Upper lobe of right lung (tissue), 1 donor: ENCODE measurements at regions not wholly inside any gene's neighbourhood (a gene's known extent, or its start where the extent isn't known, plus 50 kb on each side); places are given as distances from the start of the nearest gene placed in this dataset.

ENCODE experiments used
- ATAC-seq: fragments of 200-7000 bp; cut with Tn5 transposase; one replicate; pipeline ENCODE4 v1.9.1; 2020; ENCODE audit warnings: mild to moderate bottlenecking, moderate library complexity
- DNase-seq: peaks from one replicate; pipeline ENCODE4 v3.0.0-alpha.2; 2020
- H3K27ac ChIP-seq: fragments of 200-600 bp; one replicate; pipeline ENCODE4 v1.8.0; 2022
- H3K27me3 ChIP-seq: fragments of 200-600 bp; one replicate; pipeline ENCODE4 v1.8.0; 2022; ENCODE audit warnings: mild to moderate bottlenecking
- H3K36me3 ChIP-seq: fragments of 200-600 bp; one replicate; pipeline ENCODE4 v1.8.0; 2022
- H3K4me1 ChIP-seq: fragments of 200-600 bp; one replicate; pipeline ENCODE4 v1.8.0; 2022
- H3K4me3 ChIP-seq: fragments of 200-600 bp; one replicate; pipeline ENCODE4 v1.8.0; 2022; ENCODE audit warnings: mild to moderate bottlenecking
- H3K9me3 ChIP-seq: fragments of 200-600 bp; one replicate; pipeline ENCODE4 v1.8.0; 2022
- intact Hi-C: fragments of 100-400 bp; cut with DNase I; formaldehyde crosslinking; loops from one replicate; pipeline ENCODE4 v1.11.0; 2022
- TF ChIP-seq, protein P1 (sequence below): fragments of 200-600 bp; IDR thresholded peaks from one replicate; pipeline ENCODE4 v1.8.0; 2022; ENCODE audit warnings: antibody characterized with exemption
- donor health status: DM: no; HTN: yes; CAD: no; lungs with severe emphysema.

- Histone ChIP-seq H3K27me3 (no peaks in the 10 kb centered on the region), H3K27ac (no peak overlapping the region), H3K9me3 (no peaks in the 10 kb centered on the region), H3K4me1 (peaks cover 27% of the 10 kb centered on the region), H3K4me3 (peak overlapping the region; percentile 34), H3K36me3 (no peaks in the 10 kb centered on the region)
- TF ChIP-seq, protein P1, sequence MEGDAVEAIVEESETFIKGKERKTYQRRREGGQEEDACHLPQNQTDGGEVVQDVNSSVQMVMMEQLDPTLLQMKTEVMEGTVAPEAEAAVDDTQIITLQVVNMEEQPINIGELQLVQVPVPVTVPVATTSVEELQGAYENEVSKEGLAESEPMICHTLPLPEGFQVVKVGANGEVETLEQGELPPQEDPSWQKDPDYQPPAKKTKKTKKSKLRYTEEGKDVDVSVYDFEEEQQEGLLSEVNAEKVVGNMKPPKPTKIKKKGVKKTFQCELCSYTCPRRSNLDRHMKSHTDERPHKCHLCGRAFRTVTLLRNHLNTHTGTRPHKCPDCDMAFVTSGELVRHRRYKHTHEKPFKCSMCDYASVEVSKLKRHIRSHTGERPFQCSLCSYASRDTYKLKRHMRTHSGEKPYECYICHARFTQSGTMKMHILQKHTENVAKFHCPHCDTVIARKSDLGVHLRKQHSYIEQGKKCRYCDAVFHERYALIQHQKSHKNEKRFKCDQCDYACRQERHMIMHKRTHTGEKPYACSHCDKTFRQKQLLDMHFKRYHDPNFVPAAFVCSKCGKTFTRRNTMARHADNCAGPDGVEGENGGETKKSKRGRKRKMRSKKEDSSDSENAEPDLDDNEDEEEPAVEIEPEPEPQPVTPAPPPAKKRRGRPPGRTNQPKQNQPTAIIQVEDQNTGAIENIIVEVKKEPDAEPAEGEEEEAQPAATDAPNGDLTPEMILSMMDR: peak; percentile 98
- peak; percentile 97 for ATAC-seq
- peak; percentile 93 for DNase-seq
- intact Hi-C loops: loop anchor here (5.0 kb wide), 1 partner anchor 50 kb away; no protein-coding TSS in a partner anchor
These were observed 53.8 kb downstream of the IER5 start for GRCh38 chr1:181142096-181142958.

- H3K27ac ChIP-seq: no peak overlapping the region
- H3K4me1 ChIP-seq: peaks cover 27% of the 10 kb centered on the region
- no peak overlapping the region for H3K4me3 ChIP-seq
- no peak for ATAC-seq
- DNase-seq: no peak
- H3K36me3 ChIP-seq: no peaks in the 10 kb centered on the region
- TF ChIP-seq, protein P1: no peak
- no peaks in the 10 kb centered on the region for H3K9me3 ChIP-seq
- intact Hi-C loops: loop anchor here (5.0 kb wide), 1 partner anchor 51 kb away; no protein-coding TSS in a partner anchor
- no peaks in the 10 kb centered on the region for H3K27me3 ChIP-seq
These were observed 54.8 kb downstream of the IER5 start for GRCh38 chr1:181143102-181143859.

GRCh38 chr1:181144238-181144637 is 55.7 kb downstream of the IER5 start:
- peaks cover 20% of the 10 kb centered on the region for H3K4me1 ChIP-seq
- no peaks in the 10 kb centered on the region for H3K9me3 ChIP-seq
- no peak for ATAC-seq
- H3K27me3 ChIP-seq: no peaks in the 10 kb centered on the region
- DNase-seq: no peak
- H3K27ac ChIP-seq: no peak overlapping the region
- no peak overlapping the region for H3K4me3 ChIP-seq
- intact Hi-C loops: loop anchor here (5.0 kb wide), 1 partner anchor 52 kb away; no protein-coding TSS in a partner anchor
- TF ChIP-seq, protein P1: no peak
- H3K36me3 ChIP-seq: no peaks in the 10 kb centered on the region

DNA sequence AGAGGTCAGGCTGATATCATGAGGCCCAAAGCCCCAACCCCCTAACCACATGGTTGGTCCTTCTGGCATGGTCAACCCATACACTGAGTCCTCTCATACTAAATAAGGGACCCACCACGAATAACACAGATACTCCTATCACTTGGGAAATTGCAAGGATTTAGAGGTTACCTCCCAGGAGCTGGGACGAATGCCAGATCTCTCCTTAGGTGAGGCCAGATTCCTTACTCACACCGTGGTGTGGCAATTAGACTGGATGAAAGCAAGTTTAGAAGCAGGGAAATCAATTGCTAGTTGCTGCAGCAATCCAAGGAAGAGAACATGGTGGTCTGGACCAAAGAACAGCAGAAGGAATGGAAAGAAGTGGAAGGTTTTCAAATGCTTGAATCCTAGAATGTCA is 60.1 kb downstream of the IER5 start:
- Histone ChIP-seq H3K9me3 (no peaks in the 10 kb centered on the region), H3K4me1 (peaks cover 26% of the 10 kb centered on the region), H3K27me3 (no peaks in the 10 kb centered on the region), H3K36me3 (no peaks in the 10 kb centered on the region), H3K27ac (no peak overlapping the region), H3K4me3 (no peak overlapping the region)
- intact Hi-C loops: no loop called here
- ATAC-seq (no peak), DNase-seq (no peak)
- TF ChIP-seq, protein P1: no peak

- H3K4me1 ChIP-seq: peaks cover 30% of the 10 kb centered on the region
- no peak overlapping the region for H3K4me3 ChIP-seq
- TF ChIP-seq, protein P1: no peak
- H3K27ac ChIP-seq: no peak overlapping the region
- no peaks in the 10 kb centered on the region for H3K9me3 ChIP-seq
- no peaks in the 10 kb centered on the region for H3K27me3 ChIP-seq
- intact Hi-C loops: no loop called here
- ATAC-seq: no peak
- no peaks in the 10 kb centered on the region for H3K36me3 ChIP-seq
- DNase-seq: no peak
These were observed 61.0 kb downstream of the IER5 start for GRCh38 chr1:181149326-181150125.
